HG03571 (cell line): ENCODE measurements at regions not wholly inside any gene's neighbourhood (a gene's known extent, or its start where the extent isn't known, plus 50 kb on each side); places are given as distances from the start of the nearest gene placed in this dataset.
"Not testable (repeated sequence)": the region's sequence is repeated elsewhere in the genome, so short reads cannot be mapped to it uniquely, and the experiment has no call there.

Source experiments
- ATAC-seq: cut with Tn5 transposase; IDR thresholded peaks from one replicate; pipeline ENCODE4 v1.9.1; 2021; ENCODE audit not compliant: unreplicated experiment

DNA sequence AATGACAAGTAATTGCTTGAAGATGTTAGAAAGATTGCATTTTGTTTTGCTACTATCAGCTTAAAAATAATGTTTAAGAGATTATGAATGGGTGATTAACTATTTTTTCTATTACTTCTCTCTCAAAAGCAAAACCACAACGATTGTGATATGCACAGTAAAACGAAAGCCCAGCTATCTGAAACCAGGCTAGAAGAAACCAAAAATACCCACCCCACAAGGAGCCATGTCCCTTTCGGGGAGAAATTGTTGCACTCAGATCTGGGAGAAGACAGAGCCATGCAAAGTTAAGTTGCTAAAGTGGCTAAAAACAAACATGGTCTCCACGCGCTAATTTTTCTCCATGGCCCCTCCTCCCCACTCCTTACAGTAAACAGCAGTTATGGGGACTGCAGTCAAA is 173.6 kb downstream of the RPS24 start:
- ATAC-seq = no peak

DNA sequence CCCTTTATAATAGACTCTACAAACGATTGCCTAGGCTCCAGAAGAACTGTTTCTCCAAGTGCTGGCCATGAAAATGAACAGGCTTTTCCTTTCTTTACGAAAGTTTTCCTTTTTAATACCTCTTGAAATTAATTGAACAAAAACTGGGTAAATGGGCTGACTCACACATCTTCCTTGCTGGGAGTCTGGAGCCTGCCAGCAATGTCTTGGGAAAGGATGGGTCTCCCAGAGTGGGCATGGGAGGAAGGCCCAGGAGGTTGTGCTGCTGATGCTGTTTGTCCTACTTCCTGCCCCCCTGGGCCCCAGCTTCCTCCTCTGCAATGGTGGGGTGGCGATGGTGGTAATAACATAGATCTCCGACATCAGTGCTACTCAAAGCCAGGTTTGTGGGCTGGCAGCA is 174.1 kb downstream of the RPS24 start:
- no peak for ATAC-seq

DNA sequence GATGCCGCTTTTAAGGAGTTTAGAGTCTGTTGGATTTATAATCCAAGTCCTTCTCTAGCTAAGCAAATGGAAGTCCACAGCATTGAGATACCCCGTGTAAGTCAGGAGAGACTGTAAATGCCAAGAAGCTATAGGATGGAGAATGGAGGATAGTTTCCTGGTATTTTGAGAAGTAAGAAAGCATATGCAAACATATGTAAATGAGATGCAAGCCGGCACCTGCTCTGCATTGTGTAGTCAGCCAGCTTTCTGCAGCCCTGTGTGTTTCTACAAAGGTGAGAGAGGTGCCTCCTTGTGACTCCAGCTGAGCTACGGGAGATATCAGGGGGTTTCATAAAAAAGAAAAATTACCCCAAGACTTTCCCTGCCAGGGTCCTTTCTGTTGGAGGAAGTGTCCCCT is 176.3 kb downstream of the RPS24 start:
- no peak for ATAC-seq

DNA sequence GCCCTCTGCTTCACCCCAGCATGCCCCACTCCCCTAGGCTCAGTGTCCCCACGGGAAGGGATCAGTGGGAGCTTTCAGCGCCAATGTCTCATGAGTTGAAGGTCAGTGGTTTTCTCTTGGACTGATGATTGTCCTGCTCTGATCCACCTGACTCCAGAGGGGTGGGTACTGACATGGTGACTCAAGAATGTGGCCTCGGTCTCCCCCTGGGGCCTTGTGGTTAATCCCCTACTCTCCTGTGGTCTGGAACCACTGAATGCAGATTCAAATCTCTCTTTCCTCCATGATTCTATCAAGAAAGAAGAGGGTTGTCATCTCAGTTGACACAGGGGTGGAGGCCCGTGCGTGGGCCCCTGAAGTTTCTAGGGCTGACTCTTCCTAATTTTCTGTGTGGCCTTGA is 176.9 kb downstream of the RPS24 start:
- no peak for ATAC-seq

DNA sequence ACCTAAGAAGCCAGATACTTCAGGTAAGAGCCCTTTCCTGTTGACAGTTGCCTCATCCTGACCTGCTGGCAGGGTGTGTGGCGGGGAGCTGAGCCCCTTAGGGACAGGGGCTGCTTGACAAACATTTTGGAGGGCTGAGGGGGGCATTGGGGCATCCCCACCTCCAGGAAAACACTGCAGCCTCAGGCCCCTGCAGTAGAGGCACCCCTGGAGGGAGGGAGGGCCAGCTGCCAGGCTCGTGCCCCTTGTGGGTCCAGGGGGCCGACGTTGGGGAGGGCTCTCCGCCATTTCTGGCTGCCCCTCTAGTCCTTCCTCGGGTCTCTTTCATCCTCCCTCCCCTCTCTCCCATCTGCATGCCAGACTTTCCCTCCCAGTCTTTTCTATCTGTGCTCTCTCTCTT is 177.3 kb downstream of the RPS24 start:
- ATAC-seq = no peak

DNA sequence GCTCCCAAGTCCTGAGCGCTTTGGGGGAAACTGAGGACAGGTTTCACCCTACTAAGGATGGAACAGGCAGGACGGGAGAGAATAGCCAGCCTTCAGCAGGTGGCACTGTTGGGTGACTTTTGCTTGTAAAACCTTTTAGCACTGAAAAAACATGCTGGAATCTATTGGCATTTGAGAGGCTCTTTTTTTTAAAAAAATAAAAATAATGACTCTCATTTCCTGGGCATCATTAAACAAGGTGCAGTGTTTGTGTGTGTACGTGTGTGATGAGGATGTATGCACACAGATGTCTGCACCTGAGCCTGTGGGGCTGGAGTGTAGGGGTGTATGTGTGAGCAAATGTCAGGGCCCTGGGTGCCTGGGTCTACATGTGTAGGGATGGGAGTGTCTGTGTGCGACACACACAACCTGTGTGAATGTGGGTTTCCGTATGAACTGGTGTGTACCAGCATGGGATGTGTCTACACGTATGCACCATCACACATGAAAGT is 177.9 kb downstream of the RPS24 start:
- ATAC-seq = no peak

DNA sequence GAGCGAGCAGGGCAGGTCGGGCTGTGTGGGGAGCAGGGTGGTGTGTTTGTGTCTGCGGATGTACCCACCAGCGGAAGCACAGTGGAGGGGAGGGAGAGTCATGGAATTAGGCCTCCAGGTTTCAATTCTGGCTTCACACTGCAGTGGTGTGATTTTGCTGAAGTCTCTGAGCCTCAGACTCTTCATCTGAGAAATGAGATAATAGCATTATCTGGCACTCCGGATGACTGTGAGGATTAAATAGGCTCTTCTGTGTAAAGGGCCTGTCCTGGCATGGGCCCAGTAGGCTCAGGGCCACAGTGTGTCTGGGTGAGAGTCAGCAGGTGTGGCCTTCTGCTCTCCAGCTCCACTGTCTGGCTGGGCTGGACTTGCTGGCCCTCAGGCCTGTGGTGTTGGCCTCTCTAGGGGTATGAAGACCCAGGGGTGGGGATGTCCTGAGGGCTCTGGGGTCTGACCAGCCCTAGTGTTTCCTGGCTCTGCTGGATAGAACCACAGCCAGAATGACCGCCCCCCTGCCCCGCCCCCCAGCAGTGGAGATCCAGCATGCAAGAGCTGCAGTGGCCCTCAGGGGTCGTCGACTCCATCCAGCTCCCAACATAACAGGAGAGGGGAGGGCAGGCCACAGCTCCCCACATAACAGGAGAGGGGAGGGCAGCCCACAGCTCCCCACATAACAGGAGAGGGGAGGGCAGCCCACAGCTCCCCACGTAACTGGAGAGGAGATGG is 178.6 kb downstream of the RPS24 start:
- ATAC-seq = no peak

DNA sequence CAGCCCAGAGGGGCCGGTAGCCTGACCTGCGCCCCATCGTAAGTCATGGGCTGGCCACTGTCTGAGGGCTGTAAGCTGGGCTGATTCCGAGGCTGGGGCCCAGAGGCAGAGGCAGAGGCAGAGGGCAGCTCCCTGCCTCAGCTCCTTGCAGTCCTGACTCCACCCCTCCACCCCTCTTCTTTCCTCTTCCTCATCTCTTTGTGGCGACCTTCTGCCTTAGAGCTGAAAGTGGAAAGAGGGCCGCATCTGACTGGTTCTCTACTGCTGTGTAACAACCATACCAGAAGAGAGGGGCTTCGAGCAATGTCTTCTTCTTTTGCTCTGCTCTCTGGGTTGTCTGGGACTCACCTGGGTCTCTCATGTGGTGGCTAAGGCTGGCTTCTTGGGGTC is 179.1 kb downstream of the RPS24 start:
- no peak for ATAC-seq

DNA sequence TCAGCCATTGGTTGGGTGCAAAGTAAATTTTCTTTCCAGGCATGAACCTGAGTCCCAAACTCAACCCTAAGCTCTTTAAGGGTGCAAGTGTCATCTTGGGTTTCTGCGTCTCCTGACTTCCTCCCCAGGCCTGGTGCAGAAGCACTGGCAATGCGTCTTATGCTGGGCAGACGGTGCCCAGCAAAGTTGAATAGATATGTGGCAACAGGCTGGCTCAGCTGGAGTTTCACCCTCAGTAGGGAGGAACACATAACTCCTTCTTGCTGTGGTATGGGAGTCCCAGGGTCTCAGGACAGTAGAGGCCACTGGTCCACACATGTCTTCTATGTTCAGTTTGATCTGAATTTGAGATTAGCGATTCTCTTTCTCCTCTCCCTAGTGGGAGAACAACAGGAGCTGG is 181.3 kb downstream of the RPS24 start:
- no peak for ATAC-seq

DNA sequence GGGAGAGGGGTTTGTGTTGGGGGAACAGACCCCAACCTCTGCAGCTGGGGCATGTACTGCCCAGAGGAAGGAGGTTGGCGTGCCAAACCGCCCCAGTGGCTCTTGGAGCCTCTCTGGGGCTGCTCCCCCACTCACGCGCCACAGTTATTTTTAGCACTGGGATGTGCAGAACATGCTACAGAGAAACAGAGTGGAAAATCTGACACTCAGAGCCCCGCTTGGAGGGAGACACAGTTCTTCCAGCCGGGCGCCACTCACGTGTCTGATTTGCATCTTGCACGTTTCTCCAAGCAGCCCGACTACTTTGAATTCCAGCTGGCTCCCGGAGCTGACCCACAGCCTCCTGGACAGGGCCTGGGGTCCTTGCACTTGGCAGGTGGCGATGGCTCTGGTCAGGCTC is 182.0 kb downstream of the RPS24 start:
- ATAC-seq = no peak

DNA sequence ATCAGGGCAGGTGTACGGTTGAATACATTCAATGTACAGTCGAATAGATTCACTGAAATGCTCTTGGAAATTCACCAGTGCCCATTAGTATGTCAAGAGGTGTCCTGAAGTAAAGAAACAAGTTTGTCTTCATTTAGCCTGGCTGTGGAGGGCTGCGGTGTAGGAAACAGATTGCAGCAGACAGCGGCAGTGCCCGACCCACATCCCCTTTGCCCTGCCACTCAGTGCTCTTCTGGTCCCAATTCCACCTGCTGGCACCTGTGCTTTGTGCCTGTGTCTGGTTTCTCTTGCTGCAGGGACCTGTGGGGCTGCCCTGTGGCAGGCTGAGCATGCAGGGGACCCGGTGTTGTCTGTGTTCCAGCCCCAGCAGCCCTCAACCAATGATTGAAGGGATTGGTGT is 183.7 kb downstream of the RPS24 start:
- ATAC-seq = no peak

DNA sequence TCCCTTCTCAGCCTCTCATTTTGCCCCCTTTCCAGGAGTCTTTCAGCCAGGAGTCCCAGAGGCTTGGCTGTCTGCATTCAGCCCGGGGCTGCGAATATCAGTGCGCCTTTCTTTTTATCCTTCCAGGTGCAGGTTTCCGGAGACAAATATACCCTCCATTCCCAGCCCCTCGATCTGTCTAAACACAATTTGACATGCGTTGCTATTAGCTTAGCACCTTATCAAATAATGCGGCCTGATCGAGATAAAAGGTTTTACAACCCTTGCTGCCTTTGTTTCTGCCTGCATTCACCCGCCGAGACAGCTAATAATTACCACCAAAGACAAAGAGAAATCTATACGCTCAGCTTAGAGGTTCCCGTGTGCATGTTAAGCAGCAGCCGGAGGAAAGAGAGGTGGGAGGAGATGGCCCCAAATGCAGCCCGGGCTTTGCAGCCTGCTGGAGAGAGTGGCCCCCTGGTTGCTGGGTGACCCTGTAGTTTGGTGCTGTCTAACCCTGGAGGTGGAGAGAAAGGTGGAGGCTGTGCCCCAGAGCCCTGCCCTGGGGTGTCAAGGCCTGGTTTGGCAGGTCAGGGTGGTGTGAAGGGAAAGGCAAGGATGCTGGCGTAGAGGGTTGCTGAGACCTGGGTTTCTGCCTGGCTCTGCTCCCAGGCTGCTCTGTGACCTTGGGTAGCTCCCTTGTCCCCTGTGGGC is 185.3 kb downstream of the RPS24 start:
- ATAC-seq = no peak

DNA sequence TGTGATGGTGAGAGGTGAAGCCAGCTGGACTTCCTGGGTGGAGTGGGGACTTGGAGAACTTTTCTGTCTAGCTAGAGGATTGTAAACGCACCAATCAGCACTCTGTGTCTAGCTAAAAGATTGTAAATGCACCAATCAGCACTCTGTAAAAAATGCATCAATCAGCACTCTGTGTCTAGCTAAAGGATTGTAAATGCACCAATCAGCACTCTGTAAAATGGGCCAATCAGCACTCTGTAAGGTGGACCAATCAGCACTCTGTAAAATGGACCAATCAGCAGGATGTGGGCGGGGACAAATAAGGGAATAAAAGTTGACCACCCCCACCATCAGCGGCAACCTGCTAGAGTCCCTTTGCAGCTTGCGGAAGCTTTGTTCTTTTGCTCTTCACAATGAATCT is 185.9 kb downstream of the RPS24 start:
- ATAC-seq = not testable (repeated sequence)

DNA sequence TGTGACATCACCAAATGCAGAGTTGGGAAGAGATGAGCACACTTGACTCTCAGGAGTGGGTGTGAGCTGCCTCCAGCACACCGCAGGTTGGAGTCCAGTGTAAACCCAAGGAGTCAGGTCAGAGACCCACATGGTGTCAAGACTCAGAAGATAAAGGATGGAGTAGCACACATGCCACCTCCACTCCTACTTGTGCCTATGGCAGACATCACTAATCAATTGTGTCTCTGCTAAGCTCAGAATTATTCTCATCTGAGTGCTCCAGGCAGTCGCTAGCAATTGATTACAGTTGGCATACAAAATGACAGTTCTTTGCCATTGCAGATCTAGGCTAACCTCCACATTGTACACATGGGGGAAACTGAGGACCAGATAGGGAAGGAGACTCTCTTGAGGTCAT is 187.1 kb downstream of the RPS24 start:
- ATAC-seq = no peak

DNA sequence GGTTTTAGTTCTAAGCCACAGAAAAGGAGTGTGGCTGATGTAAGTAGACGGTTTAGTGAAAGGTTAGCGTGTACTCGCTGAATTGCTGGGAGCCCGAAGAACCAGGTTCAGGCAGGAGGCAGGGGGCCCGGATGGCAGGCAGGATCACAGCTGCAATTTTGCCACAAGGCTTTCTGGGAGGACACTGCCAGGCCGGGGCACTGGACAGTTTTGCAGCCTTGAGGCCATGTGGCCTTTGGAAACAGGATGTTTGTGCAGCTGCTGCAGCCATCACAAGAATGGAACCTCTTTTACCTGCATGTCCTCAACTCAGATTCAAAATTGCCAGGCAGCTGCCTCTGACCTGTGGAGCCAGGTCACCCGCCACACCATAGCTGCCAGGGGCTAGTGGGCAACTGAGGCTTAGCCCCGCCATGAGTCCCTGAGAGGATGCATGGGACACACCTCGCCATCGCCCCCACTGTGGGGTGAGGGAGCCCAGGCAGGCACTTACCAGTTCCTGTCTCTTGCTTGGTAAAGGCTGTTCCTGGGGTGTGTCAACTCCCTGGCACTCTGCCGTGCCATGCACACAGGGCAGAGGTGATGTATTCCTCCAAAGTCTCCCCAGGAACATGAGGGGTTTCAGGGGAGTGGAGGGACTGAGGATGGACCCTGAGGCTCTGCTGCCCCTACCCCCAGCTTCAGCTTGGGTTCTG is 188.6 kb downstream of the RPS24 start:
- ATAC-seq = no peak

DNA sequence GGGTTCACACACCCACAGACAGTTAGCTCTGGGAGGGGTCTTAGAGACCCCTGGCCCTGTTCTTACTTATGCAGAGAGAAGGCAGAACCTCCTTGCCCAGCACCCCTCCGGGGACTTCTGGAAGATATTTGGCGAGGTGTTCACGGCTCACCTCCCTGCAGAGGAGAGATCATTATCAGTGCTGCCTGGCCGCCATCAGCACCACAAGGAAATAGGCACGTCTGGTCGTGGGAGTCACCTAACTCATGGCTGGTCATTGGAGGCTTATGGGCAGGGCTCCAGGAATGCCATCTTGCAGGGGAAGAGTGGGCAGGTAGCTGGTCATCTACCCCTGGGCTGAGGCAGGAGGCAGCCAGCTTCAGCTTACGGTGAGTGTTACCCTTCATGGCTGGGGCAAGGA is 189.4 kb downstream of the RPS24 start:
- ATAC-seq = no peak

DNA sequence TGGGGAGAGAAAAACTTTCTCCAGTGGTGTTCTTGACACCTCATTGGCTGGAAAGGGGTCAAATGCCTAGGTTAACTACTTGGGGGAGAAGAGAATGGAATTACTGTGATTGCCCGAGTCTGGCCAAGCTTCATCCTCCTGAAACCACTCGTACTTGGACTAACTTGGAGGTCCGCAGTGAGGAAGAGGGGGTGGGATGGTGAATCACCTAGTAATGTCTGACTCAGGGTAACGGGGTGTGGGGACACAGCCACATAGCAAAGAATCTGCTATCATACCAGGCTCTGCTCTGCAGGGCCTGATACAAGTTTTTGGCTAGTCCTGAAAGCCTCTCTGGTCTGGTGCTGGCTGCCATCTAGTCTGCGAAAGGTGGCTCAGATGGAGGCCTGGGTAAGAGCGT is 190.9 kb downstream of the RPS24 start:
- ATAC-seq = no peak

DNA sequence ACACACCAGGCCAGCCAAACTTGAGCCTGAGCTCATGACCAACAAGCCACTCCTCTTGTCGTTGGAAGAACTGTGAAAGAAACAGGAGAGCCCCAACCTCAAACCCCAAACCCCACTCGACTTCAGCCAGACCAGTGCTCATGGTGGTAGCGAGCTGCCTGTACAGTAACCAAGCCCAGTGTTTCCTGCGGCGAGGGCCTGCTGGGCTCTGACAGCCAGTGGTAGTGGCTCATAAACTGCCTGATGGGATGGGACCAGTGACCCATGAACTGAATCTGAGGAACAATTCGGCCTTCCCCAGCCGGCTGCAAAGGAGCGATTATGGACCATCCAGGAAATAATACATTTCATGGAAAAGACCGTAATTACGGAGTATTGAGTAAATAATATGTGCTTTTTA is 191.9 kb downstream of the RPS24 start:
- no peak for ATAC-seq

DNA sequence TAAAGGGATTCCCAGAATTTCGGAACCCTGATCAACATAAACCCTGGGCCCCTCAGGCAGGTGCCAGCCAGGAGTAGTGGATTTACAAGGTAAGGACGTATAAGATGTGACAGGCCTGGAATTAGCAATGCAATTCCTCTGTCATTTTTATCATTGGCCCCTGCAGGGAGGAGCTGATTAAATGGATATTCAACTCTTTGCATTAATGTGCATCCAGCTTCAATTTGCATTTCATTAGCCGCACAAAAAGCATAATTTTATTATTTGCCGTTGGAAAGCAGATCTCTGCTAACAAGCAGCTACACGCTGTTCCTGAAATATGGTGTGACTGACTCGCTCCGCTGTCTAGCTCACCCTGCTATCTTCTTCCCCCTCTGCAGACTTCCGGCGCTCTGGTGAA is 195.8 kb downstream of the RPS24 start:
- no peak for ATAC-seq

DNA sequence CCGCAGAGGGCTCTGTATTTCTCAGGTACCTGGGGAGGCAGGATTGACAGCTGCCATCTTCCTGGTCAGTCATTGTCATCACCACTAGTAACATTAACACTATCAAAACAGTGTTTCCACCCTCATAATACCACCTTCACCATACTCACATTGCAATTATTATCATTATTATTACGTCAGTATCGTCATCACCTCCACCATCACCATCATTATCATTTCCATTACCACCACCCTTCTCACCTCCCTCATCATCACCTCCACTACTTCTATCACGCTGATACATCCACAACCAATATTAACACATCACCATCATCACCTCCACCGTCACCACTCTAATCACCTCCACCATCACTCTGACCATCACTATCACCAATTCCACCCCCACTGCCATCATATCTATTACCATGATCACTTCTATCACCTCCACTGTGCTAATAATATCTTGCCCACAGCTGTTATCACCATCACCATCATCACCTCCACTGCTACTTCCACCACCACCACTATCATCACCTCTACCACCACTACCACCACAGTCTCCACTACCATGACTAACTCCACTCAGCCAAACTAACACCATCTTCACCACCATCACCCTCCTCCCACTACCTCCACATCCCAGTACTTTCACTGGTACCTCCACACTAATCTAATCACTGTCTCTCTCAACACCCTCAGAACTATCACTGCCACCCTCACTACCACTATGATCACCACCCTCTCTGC is 196.4 kb downstream of the RPS24 start:
- ATAC-seq = no peak

DNA sequence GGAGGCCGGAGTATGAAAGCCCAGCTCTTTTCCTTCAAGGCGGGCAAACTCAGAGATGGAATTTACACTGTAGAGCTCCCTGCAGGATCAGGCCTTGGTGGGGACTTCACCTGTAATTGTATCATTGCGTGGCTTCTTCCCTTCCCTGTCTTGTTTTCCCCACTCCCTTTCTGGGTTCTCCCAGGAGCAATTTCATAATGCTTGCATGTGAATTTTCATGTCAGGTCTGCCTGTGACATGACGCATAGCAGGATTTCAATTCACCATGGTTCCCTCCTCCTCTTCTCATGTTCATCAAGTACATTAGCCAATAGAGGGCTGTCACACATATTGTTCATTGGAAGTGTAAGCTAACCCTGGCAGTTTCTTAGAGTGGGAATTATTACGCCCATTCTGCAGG is 197.7 kb downstream of the RPS24 start:
- ATAC-seq = no peak

DNA sequence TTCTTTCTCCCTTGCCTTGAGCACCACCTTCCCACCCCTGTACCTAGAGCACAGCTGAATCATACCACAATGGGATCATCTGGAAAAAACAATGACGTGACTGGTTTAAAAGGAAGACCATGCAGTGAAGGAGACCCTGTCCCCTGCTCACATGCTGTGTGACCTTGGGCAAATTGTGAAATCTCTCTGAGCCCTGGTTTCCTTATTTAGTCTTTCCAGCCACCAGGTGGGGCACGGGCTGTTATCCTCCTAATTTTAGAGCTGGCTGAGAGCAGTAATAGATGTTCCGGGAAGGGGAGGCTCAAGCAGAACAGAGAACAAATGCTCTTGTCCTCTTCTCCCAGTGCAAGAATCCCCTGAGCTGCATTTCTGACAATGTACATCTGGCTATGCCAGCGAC is 198.3 kb downstream of the RPS24 start:
- ATAC-seq = no peak
